Left forelimb (tissue), 1 donor: ENCODE measurements at regions not wholly inside any gene's neighbourhood (a gene's known extent, or its start where the extent isn't known, plus 50 kb on each side); places are given as distances from the start of the nearest gene placed in this dataset.

Experiments
- DNase-seq: peaks from one replicate; pipeline ENCODE4 v3.0.0-alpha.2; 2018; ENCODE audit warnings: low spot score

DNA sequence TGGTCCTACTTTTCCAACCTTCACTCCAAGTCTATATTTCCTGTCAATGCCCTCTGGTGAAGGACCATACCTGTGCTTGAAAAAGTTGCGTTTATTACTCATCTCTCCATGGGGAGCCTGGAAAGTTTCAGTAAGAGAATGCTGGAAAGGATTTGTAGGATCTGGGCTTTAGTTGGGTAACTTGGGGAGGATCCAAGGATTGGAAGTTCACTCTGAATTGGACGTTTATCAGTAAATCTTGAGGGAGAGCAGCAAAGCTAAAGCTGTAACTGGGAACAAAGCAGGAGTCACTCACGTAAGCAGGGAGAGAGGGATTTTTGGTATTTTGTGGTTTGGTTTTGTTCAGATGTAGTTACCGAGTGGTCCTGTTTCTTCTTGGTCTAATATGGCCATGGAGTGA is 51.4 kb upstream of the NPVF start:
- no peak for DNase-seq

- no peak for DNase-seq
Observed at GRCh38 chr7:25280181-25280580, 51.9 kb upstream of the NPVF start.

GRCh38 chr7:25282194-25282593 is 53.9 kb upstream of the NPVF start:
- DNase-seq, result no peak

GRCh38 chr7:25286756-25287155 is 58.5 kb upstream of the NPVF start:
- DNase-seq, result no peak

- no peak for DNase-seq
Observed at GRCh38 chr7:25287291-25287690, 59.0 kb upstream of the NPVF start.

DNA sequence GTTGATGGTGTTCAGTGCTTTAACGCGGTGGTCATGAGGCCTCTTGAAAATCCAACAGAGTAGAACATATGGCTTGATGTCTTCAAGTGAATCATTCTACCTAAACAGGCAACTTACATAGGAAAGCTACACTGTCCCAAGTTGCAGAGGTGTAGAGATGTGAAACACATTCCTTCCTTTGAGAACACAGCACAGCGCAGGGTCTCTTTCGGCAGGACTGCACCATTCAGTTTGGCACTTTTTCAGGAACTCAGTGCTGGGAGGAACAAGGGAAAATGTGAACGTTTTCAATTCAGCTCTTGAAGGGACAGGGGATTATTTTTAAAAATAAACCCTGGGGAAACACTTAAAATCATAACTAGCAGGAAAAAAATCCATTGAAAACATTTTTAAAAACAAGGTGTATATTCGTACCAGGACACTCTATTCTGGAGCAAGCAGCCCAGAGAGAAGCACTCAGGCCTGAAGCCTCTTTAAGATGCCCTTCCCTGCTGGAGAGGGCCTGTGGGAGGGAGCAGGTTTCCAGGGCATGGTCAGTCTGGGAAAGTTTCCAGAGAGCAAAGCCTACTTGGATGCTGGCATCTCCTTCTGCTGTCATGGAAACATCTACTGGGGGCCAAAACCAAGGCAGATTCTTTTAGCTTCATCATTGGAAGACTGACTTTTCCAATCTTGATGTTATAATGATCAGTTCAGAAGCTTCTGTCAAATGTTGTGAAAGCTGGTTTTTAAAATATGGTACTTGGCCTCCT is 60.4 kb upstream of the NPVF start:
- no peak for DNase-seq

DNA sequence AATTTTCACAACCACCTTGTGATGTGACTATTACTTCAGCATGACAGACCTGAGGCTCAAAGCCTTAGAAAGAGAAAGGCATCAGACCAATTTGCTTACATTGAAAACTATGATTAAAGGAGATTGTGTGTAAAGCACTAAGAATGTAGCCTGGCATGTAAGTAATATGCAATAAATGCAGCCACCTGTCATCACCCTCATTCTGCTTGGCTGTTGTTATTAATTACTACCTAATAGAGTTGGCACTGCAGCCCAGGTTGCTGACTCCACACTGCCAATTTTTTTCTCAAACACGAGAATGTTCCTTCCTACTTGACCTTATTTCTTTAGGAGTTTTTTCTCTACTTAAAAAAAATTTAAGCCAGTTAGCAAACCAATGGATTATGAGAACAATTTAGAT is 61.2 kb upstream of the NPVF start:
- no peak for DNase-seq

DNA sequence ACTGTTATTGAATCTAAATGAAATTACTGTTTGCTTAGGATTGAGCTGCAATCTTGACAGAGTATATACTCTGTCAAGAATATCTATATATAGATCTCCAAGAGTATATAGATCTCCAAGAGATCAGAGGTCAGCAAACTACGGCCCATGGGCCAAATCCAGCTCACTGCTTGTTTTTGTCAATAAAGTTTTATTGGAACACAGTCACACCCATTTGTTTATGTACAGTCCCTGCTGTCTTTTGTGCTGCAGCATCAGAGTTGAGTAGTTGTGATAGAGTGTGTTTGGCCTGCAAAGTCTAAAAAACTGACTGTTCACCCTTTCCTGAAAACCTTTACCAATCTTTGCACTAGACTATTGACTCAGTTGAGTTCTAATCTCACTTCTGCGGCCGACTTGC is 66.3 kb upstream of the NPVF start:
- DNase-seq, result no peak

GRCh38 chr7:25295387-25295786 is 67.1 kb upstream of the NPVF start:
- no peak for DNase-seq

DNA sequence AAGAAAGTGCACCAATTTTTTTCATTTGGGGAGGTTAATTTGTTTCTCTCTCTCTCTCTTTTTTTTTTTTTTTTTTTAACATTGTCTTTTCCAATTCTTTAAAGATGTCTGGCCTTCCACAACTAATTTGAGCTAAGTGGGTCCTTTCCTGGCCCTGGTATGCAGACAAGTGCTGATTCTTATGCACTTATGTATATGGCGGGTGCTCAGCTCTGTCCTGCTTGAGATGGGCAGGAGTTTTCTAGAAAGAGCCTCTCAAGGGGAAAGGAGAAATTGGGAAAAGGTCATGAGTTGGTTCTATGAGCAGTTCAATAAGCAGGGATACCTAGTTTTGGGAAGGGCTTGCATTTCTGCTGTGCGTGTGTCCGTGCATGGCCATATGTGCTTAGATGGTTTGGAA is 67.8 kb upstream of the NPVF start:
- DNase-seq, result no peak

DNA sequence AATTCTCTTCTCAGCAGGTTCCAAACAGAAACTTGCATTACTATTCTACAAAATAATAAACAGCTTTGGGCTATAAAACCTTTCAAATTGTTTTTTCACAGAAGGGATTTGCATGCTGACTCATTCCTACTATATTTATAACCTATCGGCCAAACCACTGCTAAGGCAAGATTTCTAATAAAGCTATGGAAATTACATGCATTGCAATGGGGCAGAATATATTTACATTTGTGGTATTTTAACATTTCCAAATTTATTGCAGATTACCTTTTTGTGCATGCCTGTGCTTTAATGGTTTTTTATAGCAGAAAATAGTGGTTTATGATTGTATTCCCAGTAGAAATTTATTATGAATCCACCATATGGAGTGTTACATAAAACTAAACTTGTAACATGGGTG is 69.0 kb upstream of the NPVF start:
- DNase-seq, result no peak

DNA sequence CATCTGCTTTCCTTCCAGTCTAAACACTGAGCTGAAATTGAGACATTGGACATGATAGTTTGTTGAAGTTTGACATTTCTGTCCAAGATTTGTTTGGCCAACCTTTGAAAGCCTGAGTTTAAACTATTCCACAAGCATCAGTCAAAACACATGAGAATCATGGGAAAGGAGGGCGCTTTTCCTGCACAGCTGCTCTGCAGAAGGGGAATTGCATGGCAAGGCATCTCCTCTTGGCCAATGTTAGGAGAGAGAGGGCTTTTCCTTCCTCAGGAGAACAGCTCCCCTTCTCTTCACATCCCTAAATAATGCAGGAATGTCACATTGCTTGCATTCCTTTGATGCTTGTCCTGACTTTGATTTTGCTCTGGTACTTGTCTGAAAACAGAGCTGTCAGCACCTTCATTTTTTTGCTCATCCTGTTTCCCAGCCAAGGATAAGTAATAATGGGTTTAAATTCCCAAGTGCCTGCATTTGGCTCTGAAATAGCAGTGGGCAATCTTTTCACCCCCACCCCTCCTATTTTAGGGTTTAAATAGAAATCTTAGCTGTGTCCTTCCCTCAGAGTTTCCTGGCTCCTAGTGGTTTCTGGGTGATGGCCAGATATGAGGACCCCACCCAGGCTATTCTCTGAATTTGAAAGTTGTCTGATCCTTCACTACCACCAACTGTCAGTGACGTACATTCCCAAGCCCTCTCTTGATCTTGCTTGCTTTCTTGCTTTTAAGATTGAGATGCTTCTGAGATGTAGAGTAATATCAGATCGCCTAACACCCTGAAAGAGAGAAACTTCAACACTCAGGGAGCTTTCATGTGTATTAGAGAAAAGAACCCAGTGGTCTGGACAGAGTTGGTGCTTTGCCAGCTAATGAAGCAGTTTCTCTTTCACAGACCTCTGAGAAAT is 75.2 kb upstream of the NPVF start:
- DNase-seq, result peak; percentile 71

- no peak for DNase-seq
Observed at GRCh38 chr7:25304691-25305090, 76.4 kb upstream of the NPVF start.

GRCh38 chr7:25305831-25306230 is 77.5 kb upstream of the NPVF start:
- no peak for DNase-seq

GRCh38 chr7:25307624-25308023 is 79.3 kb upstream of the NPVF start:
- DNase-seq, result no peak

DNA sequence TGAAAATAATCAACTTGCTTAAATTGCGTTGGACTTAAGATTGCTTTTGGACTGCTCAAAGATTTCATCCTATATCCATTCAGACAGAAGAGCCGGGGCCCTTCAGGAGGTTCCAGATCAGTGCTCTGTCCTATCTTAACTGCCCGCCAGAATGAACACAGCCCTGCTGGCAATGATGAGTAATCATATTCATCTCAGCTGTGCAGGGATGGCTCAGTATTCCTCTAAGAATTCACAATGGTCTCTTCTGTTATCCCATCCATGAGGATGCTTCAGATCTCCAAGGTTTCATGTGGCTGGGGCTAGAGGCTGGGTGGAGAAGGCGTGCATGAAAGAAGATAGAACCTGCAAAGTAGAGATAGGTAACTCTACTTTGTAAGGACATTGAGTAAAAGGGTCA is 80.0 kb upstream of the NPVF start:
- no peak for DNase-seq

DNA sequence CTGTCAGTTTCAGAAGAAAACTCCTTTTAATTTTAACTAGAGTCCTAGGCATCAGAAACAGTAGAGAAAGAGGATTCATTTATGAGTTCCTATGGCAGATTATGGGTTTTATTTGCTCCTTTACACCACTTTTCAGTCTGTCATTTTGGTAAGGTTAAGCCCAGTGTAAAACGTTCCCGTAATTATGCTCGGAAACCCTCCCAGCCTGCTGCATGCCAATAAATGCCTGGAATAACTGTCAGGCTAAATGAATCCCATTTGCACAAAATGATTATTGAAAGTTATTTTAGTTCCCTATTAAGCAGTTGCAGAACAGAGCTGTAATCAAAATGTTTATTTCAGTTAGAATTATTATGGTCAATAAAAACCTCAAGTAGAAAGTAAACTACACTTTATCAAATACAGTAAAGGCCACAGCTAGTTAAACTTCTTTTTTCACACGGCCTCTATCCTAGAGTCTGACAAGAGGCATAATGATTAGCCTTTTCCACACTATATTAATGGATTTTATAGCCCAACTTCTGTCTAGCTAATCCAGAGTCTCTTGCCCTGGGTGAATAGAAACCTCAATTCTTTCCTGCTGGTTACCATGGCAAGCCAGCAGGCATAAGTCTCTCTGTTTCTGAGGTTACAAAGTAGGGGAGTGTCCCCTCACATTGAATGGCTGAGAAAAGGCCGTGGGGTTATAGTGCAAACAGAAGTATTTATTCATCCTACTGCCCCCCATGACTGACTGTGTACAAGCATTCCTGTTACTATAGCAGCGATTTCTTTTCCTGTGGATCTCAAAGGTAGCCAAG is 80.8 kb upstream of the NPVF start:
- DNase-seq, result no peak

DNA sequence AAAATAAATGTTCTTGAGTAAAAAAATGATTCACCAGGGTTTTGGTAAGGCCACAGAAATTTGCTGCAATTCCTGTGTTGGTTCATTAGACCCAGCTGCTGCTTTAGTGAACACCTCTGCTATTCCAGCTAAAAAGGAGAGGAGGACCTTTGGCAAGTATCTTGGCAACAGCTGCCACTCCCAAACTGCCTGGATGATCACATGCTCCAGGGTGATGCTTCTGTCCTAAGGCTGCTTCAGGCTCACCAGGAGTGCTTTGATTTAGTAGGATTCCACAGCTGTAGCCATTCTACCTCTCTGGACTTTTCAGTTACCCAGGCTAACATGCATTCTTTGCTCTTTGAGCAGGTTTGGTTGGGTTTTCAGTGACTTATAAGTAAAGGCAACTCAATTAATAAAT is 82.6 kb upstream of the NPVF start:
- DNase-seq, result no peak

DNA sequence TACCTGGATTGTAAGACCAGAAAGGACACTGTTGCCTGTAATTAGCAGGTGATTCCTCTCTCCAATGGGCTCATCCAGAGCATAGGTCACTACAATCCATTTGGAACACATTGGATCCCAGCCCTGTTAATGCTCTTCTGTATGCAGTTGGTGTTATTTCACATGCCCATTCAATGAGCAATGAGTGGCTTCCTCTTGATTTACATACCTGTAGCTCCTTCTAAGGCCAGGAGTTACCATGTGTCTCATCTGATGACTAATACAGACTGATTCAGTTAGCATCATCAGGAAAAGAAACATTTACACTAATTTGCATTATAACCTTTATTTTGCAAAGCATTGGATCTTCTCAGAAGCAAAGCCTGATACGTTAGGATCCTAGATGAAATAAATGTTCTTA is 83.1 kb upstream of the NPVF start:
- DNase-seq, result no peak

DNA sequence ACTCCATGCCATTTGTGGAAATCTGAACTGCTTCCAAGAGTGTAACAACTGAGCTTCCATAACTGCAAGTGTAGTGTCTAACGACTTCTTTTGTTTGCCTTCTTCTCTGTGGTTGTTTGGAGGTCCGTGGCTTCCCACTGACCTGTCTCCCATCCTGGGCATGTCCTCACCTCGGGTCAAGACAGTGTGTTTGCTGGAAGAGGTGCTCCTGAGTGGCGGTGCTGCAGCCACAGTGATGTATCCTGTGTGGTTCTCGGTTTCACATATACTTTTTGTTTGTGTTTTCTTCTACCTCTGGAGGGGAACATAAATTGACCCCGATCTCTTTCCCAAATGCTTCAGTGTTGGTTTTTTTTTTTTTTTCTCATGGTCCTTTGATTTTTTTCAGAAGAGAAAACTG is 84.7 kb upstream of the NPVF start:
- DNase-seq, result no peak

DNA sequence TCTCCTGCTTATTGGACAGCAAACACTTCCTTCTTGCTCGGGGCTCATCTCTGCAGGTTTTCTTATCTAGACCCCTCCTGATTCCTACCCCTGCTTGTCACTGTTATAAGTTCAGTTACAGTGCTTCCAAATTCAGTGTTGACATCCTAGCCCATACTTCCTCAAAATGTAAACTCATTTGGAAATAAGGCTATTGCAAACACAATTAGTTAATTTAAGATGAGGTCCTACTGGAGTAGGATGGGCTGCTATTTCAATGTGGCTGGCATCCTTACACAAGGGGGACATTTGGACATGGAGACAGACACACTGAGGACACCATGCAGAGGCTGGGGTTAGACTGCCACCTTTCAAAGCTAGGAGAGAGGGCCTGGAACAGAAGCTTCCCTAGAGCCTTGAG is 85.2 kb upstream of the NPVF start:
- no peak for DNase-seq

DNA sequence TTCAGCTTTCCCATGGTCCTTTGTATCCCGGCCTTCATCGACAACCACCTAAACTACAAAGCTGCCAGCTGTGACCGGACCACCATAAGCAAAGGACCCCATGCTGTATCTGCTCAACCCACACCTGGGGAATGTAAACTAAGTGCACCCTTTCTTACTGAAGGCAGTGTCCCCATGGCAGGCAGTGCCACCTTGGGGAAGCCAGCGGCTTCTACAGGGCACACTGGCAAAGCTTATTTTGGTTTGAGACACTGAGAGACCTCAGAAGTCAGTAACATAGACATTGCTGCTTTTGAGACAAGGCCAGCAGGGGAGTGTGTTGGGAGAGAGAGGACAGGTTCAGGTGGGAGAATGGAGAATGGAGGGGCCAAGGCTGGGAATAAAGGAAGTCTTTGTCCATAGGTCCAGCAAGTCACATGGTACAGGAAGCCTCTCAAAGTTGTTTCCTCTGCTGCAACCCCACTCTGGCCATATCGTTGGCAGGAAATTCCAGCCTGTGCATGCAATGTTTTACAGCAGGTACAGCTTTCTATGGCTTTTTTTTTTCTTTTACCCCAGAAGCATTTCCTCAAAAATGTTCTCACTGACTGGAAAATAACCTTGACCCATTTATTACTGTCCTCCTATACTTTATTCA is 85.9 kb upstream of the NPVF start:
- no peak for DNase-seq
